Astrocyte (in vitro differentiated cells and primary cell): ENCODE measurements at regions not wholly inside any gene's neighbourhood (a gene's known extent, or its start where the extent isn't known, plus 50 kb on each side); places are given as distances from the start of the nearest gene placed in this dataset.

Experiments used
- DNase-seq: peaks from one replicate; pipeline ENCODE4 v3.0.0-alpha.2; 2010; ENCODE audit warnings: low read depth
- FAIRE-seq: peaks from 2 replicates; lab custom pipeline; 2011; peaks lifted over from hg19 to GRCh38; lab: Jason Lieb, UNC
- H2AFZ ChIP-seq: 2 replicates; pipeline ENCODE4 v1.6.0; 2012; ENCODE audit warnings: low read depth, low read length, inconsistent platforms
- H3K27ac ChIP-seq: 2 replicates; pipeline ENCODE4 v1.5.1; 2011; ENCODE audit warnings: low read depth, low read length, inconsistent platforms
- H3K27me3 ChIP-seq: 2 replicates; pipeline ENCODE4 v1.6.0; 2011; ENCODE audit warnings: low read length, inconsistent platforms; ENCODE audit not compliant: insufficient read depth
- H3K36me3 ChIP-seq: 2 replicates; pipeline ENCODE4 v1.5.1; 2011; ENCODE audit warnings: low read length, inconsistent platforms; ENCODE audit not compliant: insufficient read depth
- H3K4me1 ChIP-seq: 2 replicates; pipeline ENCODE4 v1.5.1; 2011; ENCODE audit warnings: low read length, inconsistent platforms; ENCODE audit not compliant: insufficient read depth
- H3K4me2 ChIP-seq: 2 replicates; pipeline ENCODE4 v1.6.0; 2012; ENCODE audit warnings: low read length, inconsistent platforms
- H3K4me3 ChIP-seq: 2 replicates; pipeline ENCODE4 v1.5.1; 2011; ENCODE audit warnings: low read depth, mild to moderate bottlenecking, low read length, inconsistent platforms; ENCODE audit not compliant: insufficient read depth
- H3K79me2 ChIP-seq: 2 replicates; pipeline ENCODE4 v1.6.0; 2012; ENCODE audit warnings: mild to moderate bottlenecking, low read length, inconsistent platforms; ENCODE audit not compliant: insufficient read depth
- H3K9ac ChIP-seq: 2 replicates; pipeline ENCODE4 v1.6.0; 2012; ENCODE audit warnings: mild to moderate bottlenecking, low read length, inconsistent platforms
- H3K9me3 ChIP-seq: 2 replicates; pipeline ENCODE4 v1.5.1; 2012; ENCODE audit warnings: low read depth, mild to moderate bottlenecking, low read length, inconsistent platforms; ENCODE audit not compliant: insufficient read depth
- H4K20me1 ChIP-seq: 2 replicates; pipeline ENCODE4 v1.6.0; 2012; ENCODE audit warnings: low read length, inconsistent platforms; ENCODE audit not compliant: insufficient read depth
- H3K27ac Mint-ChIP-seq: one replicate; pipeline ENCODE4 v1.8.0; 2021; ENCODE audit warnings: mild to moderate bottlenecking, mixed read lengths; ENCODE audit not compliant: unreplicated experiment
- H3K27me3 Mint-ChIP-seq: one replicate; pipeline ENCODE4 v1.8.0; 2021; ENCODE audit warnings: low read depth, mixed read lengths; ENCODE audit not compliant: unreplicated experiment
- H3K36me3 Mint-ChIP-seq: one replicate; pipeline ENCODE4 v1.8.0; 2021; ENCODE audit warnings: low read depth, mixed read lengths; ENCODE audit not compliant: unreplicated experiment
- H3K4me1 Mint-ChIP-seq: one replicate; pipeline ENCODE4 v1.8.0; 2021; ENCODE audit warnings: low read depth, mixed read lengths; ENCODE audit not compliant: unreplicated experiment
- H3K4me3 Mint-ChIP-seq: one replicate; pipeline ENCODE4 v1.8.0; 2021; ENCODE audit warnings: mild to moderate bottlenecking, moderate library complexity, mixed read lengths; ENCODE audit not compliant: unreplicated experiment
- H3K9me3 Mint-ChIP-seq: one replicate; pipeline ENCODE4 v1.8.0; 2021; ENCODE audit warnings: mild to moderate bottlenecking, mixed read lengths; ENCODE audit not compliant: unreplicated experiment
- CTCF ChIP-seq: IDR thresholded peaks from 2 replicates; pipeline ENCODE4 v1.5.1; 2011; ENCODE audit warnings: low read depth, mild to moderate bottlenecking, inconsistent platforms, low read length, moderate library complexity; ENCODE audit not compliant: insufficient read depth
- EZH2 ChIP-seq: IDR thresholded peaks from 2 replicates; pipeline ENCODE4 v1.6.1; 2012; ENCODE audit warnings: mild to moderate bottlenecking, low read length, inconsistent platforms; ENCODE audit not compliant: insufficient read depth

GRCh38 chr4:16365036-16365569 lies 138.8 kb upstream of the TAPT1 start:
- no peaks in the 10 kb centered on the region for H3K9me3 ChIP-seq
- H3K4me2 ChIP-seq = no peak overlapping the region
- H3K4me3 Mint-ChIP-seq = no peak overlapping the region
- H4K20me1 ChIP-seq = no peaks in the 10 kb centered on the region
- no peak overlapping the region for H3K27ac ChIP-seq
- no peaks in the 10 kb centered on the region for H3K36me3 ChIP-seq
- H3K9me3 Mint-ChIP-seq = peaks cover 4% of the 10 kb centered on the region
- no peak for DNase-seq
- no peaks in the 10 kb centered on the region for H3K4me1 ChIP-seq
- H3K9ac ChIP-seq = no peak overlapping the region
- no peaks in the 10 kb centered on the region for H3K36me3 Mint-ChIP-seq
- no peak for TF ChIP-seq EZH2
- no peak for TF ChIP-seq CTCF
- FAIRE-seq = no peak
- H2AFZ ChIP-seq = no peak overlapping the region
- H3K4me1 Mint-ChIP-seq = no peaks in the 10 kb centered on the region
- H3K27me3 ChIP-seq = no peaks in the 10 kb centered on the region
- no peaks in the 10 kb centered on the region for H3K27me3 Mint-ChIP-seq
- no peak overlapping the region for H3K27ac Mint-ChIP-seq
- no peak overlapping the region for H3K4me3 ChIP-seq
- no peaks in the 10 kb centered on the region for H3K79me2 ChIP-seq

GRCh38 chr4:16360694-16361262 lies 134.5 kb upstream of the TAPT1 start:
- Histone ChIP-seq H3K9ac (no peak overlapping the region), H3K27me3 (no peaks in the 10 kb centered on the region), H3K27ac (no peak overlapping the region), H2AFZ (no peak overlapping the region), H3K4me1 (no peaks in the 10 kb centered on the region), H3K4me2 (no peak overlapping the region), H4K20me1 (no peaks in the 10 kb centered on the region), H3K9me3 (no peaks in the 10 kb centered on the region), H3K36me3 (no peaks in the 10 kb centered on the region), H3K79me2 (no peaks in the 10 kb centered on the region), H3K4me3 (no peak overlapping the region)
- Mint-ChIP-seq H3K27me3 (no peaks in the 10 kb centered on the region), H3K27ac (no peak overlapping the region), H3K4me1 (no peaks in the 10 kb centered on the region), H3K9me3 (no peaks in the 10 kb centered on the region), H3K36me3 (no peaks in the 10 kb centered on the region), H3K4me3 (no peak overlapping the region)
- TF ChIP-seq CTCF (no peak), EZH2 (no peak)
- no peak for DNase-seq
- FAIRE-seq = peak; percentile 13

GRCh38 chr4:16353165-16353564 lies 126.9 kb upstream of the TAPT1 start:
- TF ChIP-seq EZH2 (no peak), CTCF (no peak)
- Histone ChIP-seq H3K27ac (no peak overlapping the region), H2AFZ (no peak overlapping the region), H3K79me2 (no peaks in the 10 kb centered on the region), H3K4me2 (no peak overlapping the region), H3K27me3 (peaks cover 14% of the 10 kb centered on the region), H4K20me1 (no peaks in the 10 kb centered on the region), H3K9me3 (no peaks in the 10 kb centered on the region), H3K4me1 (no peaks in the 10 kb centered on the region), H3K4me3 (no peak overlapping the region), H3K9ac (no peak overlapping the region), H3K36me3 (no peaks in the 10 kb centered on the region)
- no peak overlapping the region for H3K27ac Mint-ChIP-seq
- no peaks in the 10 kb centered on the region for H3K36me3 Mint-ChIP-seq
- H3K4me3 Mint-ChIP-seq = no peak overlapping the region
- no peak for FAIRE-seq
- no peak for DNase-seq
- H3K9me3 Mint-ChIP-seq = no peaks in the 10 kb centered on the region
- H3K4me1 Mint-ChIP-seq = no peaks in the 10 kb centered on the region
- H3K27me3 Mint-ChIP-seq = no peaks in the 10 kb centered on the region
